Neural cell (in vitro differentiated cells): ENCODE measurements at regions not wholly inside any gene's neighbourhood (a gene's known extent, or its start where the extent isn't known, plus 50 kb on each side); places are given as distances from the start of the nearest gene placed in this dataset.

Source experiments
- CTCF ChIP-seq: fragments of 450-650 bp; IDR thresholded peaks from 2 replicates; pipeline ENCODE4 v1.5.1; 2014; ENCODE audit warnings: antibody characterized with exemption, mild to moderate bottlenecking, moderate library complexity; ENCODE audit not compliant: poor library complexity, severe bottlenecking
- POLR2AphosphoS5 ChIP-seq: IDR thresholded peaks from 2 replicates; pipeline ENCODE4 v1.6.1; 2012

DNA sequence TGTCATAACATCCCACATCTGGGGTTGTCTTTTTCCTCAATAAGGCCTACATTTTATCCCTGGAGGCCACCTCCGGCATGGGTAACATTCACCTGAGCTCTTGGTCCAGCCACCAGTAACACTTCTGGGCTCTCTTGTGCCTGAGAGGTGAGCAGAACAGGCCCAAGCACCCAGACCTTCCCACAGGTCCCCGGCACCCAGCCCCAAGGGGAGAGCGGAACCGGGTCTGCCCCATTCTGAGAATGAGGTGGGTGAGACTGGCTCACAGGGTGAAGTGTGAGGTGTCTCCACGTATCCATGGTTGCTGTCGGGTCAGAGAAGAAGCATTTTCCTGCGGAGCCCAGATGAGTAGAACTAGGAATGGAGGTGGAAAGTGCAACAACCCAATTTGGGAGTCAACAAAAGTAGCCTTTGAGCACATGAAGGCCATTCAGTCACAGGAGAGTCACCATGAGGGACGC is 496.7 kb upstream of the MYT1L start:
- TF ChIP-seq POLR2AphosphoS5 (no peak), CTCF (no peak)
